K562 (cell line): ENCODE measurements at regions not wholly inside any gene's neighbourhood (a gene's known extent, or its start where the extent isn't known, plus 50 kb on each side); places are given as distances from the start of the nearest gene placed in this dataset.

Experiments
- ATAC-seq: fragments of 200-7000 bp; cut with Tn5 transposase; 3 replicates; pipeline ENCODE4 v1.9.1; 2020; ENCODE audit warnings: moderate library complexity
- BruUV-seq: library from RNA; stranded (reverse); fragments of 400-500 nt; replicated peaks from 2 replicates; lab custom pipeline; 2021; lab: Mats Ljungman, UMichigan
- CTCF ChIA-PET: fragments of 300-600 bp; formaldehyde crosslinking; extraction: SDS; loops from one replicate; lab custom pipeline; 2021; ENCODE audit warnings: low intra/inter-chr PET ratio; lab: Yijun Ruan, JAX
- POLR2A ChIA-PET: fragments of 300-600, 350-650 bp; sonication (Branson Sonifier 250); formaldehyde crosslinking; extraction: SDS; loops from one replicate; lab custom pipeline; 2021; ENCODE audit warnings: antibody characterized with exemption, inconsistent platforms; lab: Yijun Ruan, JAX
- DNase-seq, 4 experiments: peaks; one replicate each; pipeline versions ENCODE4 v3.0.0 to v3.0.0-alpha.2; 2011 to 2018; ENCODE audit warnings: low spot score in 3 of 4, mixed read lengths in 3 of 4; ENCODE audit errors: extremely low read depth in 1 of 4
- FAIRE-seq: peaks from 2 replicates; lab custom pipeline; 2011; peaks lifted over from hg19 to GRCh38; lab: Jason Lieb, UNC
- H2AFZ ChIP-seq: 2 replicates; pipeline ENCODE4 v1.6.0; 2011; ENCODE audit warnings: low read depth, low read length, control low read depth, inconsistent platforms
- H3K27ac ChIP-seq: fragments of 200-600 bp; 3 replicates; pipeline ENCODE4 v1.8.0; 2011; ENCODE audit warnings: low read depth, mild to moderate bottlenecking, control low read depth, inconsistent platforms, low read length, moderate library complexity, mixed read lengths; ENCODE audit errors: extremely low read depth
- H3K27me3 ChIP-seq, 2 experiments: fragments of 300-600 bp in 1 of 2; 2 replicates in 1 of 2; 3 replicates in 1 of 2; pipeline versions ENCODE4 v1.6.0 to v1.8.0; 2011; ENCODE audit warnings: inconsistent platforms in 2 of 2, low read length in 2 of 2, mild to moderate bottlenecking in 1 of 2, mixed read lengths in 1 of 2, moderate library complexity in 1 of 2; ENCODE audit not compliant: control insufficient read depth in 2 of 2, insufficient read depth in 2 of 2
- H3K36me3 ChIP-seq: fragments of 300-600 bp; 3 replicates; pipeline ENCODE4 v1.8.0; 2011; ENCODE audit warnings: mild to moderate bottlenecking, low read length, inconsistent platforms; ENCODE audit not compliant: control insufficient read depth, insufficient read depth
- H3K4me1 ChIP-seq, 2 experiments: fragments of 200-600 bp in 1 of 2; replicated peaks in 1 of 2; 2 replicates in 1 of 2; 3 replicates in 1 of 2; pipeline versions ENCODE4 v1.5.1 to v1.8.0; 2011; ENCODE audit warnings: inconsistent platforms in 2 of 2, low read length in 2 of 2, mild to moderate bottlenecking in 1 of 2, mixed read lengths in 1 of 2, moderate library complexity in 1 of 2; ENCODE audit not compliant: control insufficient read depth in 2 of 2, insufficient read depth in 2 of 2
- H3K4me2 ChIP-seq: 2 replicates; pipeline ENCODE4 v1.6.1; 2011; ENCODE audit warnings: low read length, control low read depth, inconsistent platforms, mixed read lengths; ENCODE audit not compliant: insufficient read depth
- H3K4me3 ChIP-seq: fragments of 200-600 bp; sonication (generic), shearing (Covaris generic); 2 replicates; pipeline ENCODE4 v1.5.1; 2016; ENCODE audit warnings: control low read depth, inconsistent platforms
- H3K79me2 ChIP-seq: fragments of 200-600 bp; 3 replicates; pipeline ENCODE4 v1.8.0; 2011; ENCODE audit warnings: low read length, inconsistent platforms; ENCODE audit not compliant: control insufficient read depth, insufficient read depth
- H3K9ac ChIP-seq, 2 experiments: 2 replicates each; pipeline versions ENCODE4 v1.6.0 to v1.6.1; 2011; ENCODE audit warnings: low read depth in 2 of 2, low read length in 2 of 2, control low read depth in 1 of 2, inconsistent platforms in 1 of 2, mild to moderate bottlenecking in 1 of 2, mixed read lengths in 1 of 2; ENCODE audit not compliant: insufficient read depth in 1 of 2
- H3K9me1 ChIP-seq: one replicate; pipeline ENCODE4 v1.6.0; 2011; ENCODE audit warnings: inconsistent platforms, mild to moderate bottlenecking, low read length, moderate library complexity; ENCODE audit not compliant: control insufficient read depth, insufficient read depth
- H3K9me3 ChIP-seq: replicated peaks from 2 replicates; pipeline ENCODE4 v1.5.1; 2011; ENCODE audit warnings: low read depth, low read length, inconsistent platforms; ENCODE audit not compliant: control insufficient read depth, insufficient read depth
- H4K20me1 ChIP-seq: replicated peaks from 2 replicates; pipeline ENCODE4 v1.6.1; 2011; ENCODE audit warnings: low read length, inconsistent platforms, mixed read lengths; ENCODE audit not compliant: control insufficient read depth, insufficient read depth
- CC2D1A ChIP-seq: fragments of 450-650 bp; IDR thresholded peaks from 2 replicates; pipeline ENCODE4 v1.6.1; 2017; ENCODE audit warnings: mild to moderate bottlenecking
- IRF2 ChIP-seq: sonication (generic); formaldehyde crosslinking; IDR thresholded peaks from 2 replicates; pipeline ENCODE4 v1.8.1; 2022; ENCODE audit warnings: mild to moderate bottlenecking, missing genetic modification reagents
- PCBP2 ChIP-seq: fragments of 200-400 bp; formaldehyde crosslinking; IDR thresholded peaks from 2 replicates; pipeline ENCODE4 v1.6.1; 2018; ENCODE audit warnings: low read length, low read depth, mild to moderate bottlenecking, moderate library complexity; ENCODE audit not compliant: poor library complexity, severe bottlenecking
- SMARCB1 ChIP-seq: IDR thresholded peaks from 2 replicates; pipeline ENCODE4 v1.6.1; 2011; ENCODE audit warnings: improper control_type of control experiment, low read depth; ENCODE audit not compliant: insufficient read length
- ZNF133 ChIP-seq: fragments of 250-450 bp; sonication (Bioruptor Pico); IDR thresholded peaks from 2 replicates; pipeline ENCODE4 v1.4.0; 2020; ENCODE audit warnings: mild to moderate bottlenecking
- WGBS: fragments of 100-300 bp; shearing (Covaris generic); methylation state at CpG from one replicate; pipeline ENCODE4 v1.1.6; 2016; ENCODE audit warnings: low coverage, mixed read lengths; ENCODE audit not compliant: insufficient coverage; ENCODE audit errors: missing lambda C conversion rate; 5-methylcytosine and 5-hydroxymethylcytosine counted together
- in situ Hi-C: fragments of 300-500 bp; cut with MboI; formaldehyde crosslinking; loops from 4 replicates; pipeline ENCODE4 v1.15.0; 2018; ENCODE audit warnings: inconsistent platforms, mixed read lengths
- intact Hi-C: fragments of 100-400 bp; cut with micrococcal nuclease; formaldehyde crosslinking; loops from 2 replicates; pipeline ENCODE4 v1.14.2; 2022
- TF ChIP-seq, protein P1 (sequence below): sonication (generic); formaldehyde crosslinking; IDR thresholded peaks from 2 replicates; pipeline ENCODE4 v1.8.0; 2022; ENCODE audit warnings: missing genetic modification reagents, mild to moderate bottlenecking, borderline replicate concordance
- TF ChIP-seq, protein P2 (sequence below): fragments of 250-450 bp; sonication (Bioruptor Pico); IDR thresholded peaks from 2 replicates; pipeline ENCODE4 v1.8.0; 2021; ENCODE audit warnings: moderate library complexity, mild to moderate bottlenecking, inconsistent platforms
- TF ChIP-seq, protein P3 (sequence below), 3 experiments: fragments of 200-800 bp in 1 of 3; sonication (Bioruptor generic) in 1 of 3; sonication (generic) in 1 of 3; formaldehyde crosslinking in 1 of 3; IDR thresholded peaks; 2 replicates each; pipeline versions ENCODE4 v1.6.1 to v1.8.0; 2016 to 2022; ENCODE audit warnings: mild to moderate bottlenecking in 2 of 3, missing compliant biosample characterization in 2 of 3, missing genetic modification characterization in 2 of 3, missing genetic modification reagents in 1 of 3
- TF ChIP-seq, protein P4 (sequence below), 2 experiments: fragments of 450-650 bp; formaldehyde crosslinking in 1 of 2; IDR thresholded peaks; 2 replicates each; pipeline versions ENCODE4 v1.4.0 to v1.6.1; 2014 to 2020; ENCODE audit warnings: mild to moderate bottlenecking in 2 of 2, borderline replicate concordance in 1 of 2, low read depth in 1 of 2
- TF ChIP-seq, protein P5 (sequence below): fragments of 450-650 bp; IDR thresholded peaks from 2 replicates; pipeline ENCODE4 v1.6.1; 2016; ENCODE audit warnings: borderline replicate concordance

DNA sequence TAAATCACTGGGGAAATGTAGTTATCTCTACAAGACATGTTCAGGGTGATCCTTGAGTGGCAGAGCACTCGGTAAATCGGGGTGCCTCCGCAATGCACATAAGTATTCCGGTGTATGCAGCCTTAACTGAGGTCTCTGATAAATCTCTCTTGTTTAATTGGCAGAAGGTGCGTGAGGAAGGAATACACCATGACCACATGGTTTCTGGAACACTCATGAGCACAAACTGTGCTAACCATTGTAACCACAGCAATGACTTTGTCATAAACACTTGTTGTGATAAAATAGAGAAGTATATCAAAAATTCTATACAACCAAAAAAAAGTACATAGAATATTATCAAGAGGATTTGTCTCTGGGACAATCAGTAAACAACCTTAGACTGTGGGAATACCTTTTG, 146.8 kb upstream of the DIO2 start:
- H3K79me2 ChIP-seq: no peaks in the 10 kb centered on the region
- no peak overlapping the region for H3K4me3 ChIP-seq
- H3K4me1 ChIP-seq: no peaks in the 10 kb centered on the region
- no peak overlapping the region for H3K27ac ChIP-seq
- intact Hi-C loops: no loop called here
- TF ChIP-seq, protein P1, sequence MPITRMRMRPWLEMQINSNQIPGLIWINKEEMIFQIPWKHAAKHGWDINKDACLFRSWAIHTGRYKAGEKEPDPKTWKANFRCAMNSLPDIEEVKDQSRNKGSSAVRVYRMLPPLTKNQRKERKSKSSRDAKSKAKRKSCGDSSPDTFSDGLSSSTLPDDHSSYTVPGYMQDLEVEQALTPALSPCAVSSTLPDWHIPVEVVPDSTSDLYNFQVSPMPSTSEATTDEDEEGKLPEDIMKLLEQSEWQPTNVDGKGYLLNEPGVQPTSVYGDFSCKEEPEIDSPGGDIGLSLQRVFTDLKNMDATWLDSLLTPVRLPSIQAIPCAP: no peak
- no peak for TF ChIP-seq SMARCB1
- TF ChIP-seq PCBP2: no peak
- TF ChIP-seq ZNF133 (CRISPR knock-in tag): no peak
- TF ChIP-seq, protein P2, sequence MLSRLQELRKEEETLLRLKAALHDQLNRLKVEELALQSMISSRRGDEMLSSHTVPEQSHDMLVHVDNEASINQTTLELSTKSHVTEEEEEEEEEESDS (CRISPR knock-in tag): no peak
- TF ChIP-seq CC2D1A: no peak
- TF ChIP-seq, protein P3, sequence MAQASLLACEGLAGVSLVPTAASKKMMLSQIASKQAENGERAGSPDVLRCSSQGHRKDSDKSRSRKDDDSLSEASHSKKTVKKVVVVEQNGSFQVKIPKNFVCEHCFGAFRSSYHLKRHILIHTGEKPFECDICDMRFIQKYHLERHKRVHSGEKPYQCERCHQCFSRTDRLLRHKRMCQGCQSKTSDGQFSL (CRISPR knock-in tag; IDR thresholded peaks at IDR 0.05): no peak
- TF ChIP-seq, protein P3 (tag; IDR thresholded peaks at IDR 0.05): no peak
- TF ChIP-seq, protein P4, sequence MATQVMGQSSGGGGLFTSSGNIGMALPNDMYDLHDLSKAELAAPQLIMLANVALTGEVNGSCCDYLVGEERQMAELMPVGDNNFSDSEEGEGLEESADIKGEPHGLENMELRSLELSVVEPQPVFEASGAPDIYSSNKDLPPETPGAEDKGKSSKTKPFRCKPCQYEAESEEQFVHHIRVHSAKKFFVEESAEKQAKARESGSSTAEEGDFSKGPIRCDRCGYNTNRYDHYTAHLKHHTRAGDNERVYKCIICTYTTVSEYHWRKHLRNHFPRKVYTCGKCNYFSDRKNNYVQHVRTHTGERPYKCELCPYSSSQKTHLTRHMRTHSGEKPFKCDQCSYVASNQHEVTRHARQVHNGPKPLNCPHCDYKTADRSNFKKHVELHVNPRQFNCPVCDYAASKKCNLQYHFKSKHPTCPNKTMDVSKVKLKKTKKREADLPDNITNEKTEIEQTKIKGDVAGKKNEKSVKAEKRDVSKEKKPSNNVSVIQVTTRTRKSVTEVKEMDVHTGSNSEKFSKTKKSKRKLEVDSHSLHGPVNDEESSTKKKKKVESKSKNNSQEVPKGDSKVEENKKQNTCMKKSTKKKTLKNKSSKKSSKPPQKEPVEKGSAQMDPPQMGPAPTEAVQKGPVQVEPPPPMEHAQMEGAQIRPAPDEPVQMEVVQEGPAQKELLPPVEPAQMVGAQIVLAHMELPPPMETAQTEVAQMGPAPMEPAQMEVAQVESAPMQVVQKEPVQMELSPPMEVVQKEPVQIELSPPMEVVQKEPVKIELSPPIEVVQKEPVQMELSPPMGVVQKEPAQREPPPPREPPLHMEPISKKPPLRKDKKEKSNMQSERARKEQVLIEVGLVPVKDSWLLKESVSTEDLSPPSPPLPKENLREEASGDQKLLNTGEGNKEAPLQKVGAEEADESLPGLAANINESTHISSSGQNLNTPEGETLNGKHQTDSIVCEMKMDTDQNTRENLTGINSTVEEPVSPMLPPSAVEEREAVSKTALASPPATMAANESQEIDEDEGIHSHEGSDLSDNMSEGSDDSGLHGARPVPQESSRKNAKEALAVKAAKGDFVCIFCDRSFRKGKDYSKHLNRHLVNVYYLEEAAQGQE (IDR thresholded peaks at IDR 0.05; ENCODE audit: borderline replicate concordance): no peak
- TF ChIP-seq, protein P4 (CRISPR knock-in tag; IDR thresholded peaks at IDR 0.05; ENCODE audit: low read depth): no peak
- TF ChIP-seq, protein P5, sequence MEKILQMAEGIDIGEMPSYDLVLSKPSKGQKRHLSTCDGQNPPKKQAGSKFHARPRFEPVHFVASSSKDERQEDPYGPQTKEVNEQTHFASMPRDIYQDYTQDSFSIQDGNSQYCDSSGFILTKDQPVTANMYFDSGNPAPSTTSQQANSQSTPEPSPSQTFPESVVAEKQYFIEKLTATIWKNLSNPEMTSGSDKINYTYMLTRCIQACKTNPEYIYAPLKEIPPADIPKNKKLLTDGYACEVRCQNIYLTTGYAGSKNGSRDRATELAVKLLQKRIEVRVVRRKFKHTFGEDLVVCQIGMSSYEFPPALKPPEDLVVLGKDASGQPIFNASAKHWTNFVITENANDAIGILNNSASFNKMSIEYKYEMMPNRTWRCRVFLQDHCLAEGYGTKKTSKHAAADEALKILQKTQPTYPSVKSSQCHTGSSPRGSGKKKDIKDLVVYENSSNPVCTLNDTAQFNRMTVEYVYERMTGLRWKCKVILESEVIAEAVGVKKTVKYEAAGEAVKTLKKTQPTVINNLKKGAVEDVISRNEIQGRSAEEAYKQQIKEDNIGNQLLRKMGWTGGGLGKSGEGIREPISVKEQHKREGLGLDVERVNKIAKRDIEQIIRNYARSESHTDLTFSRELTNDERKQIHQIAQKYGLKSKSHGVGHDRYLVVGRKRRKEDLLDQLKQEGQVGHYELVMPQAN: no peak
- no peak for TF ChIP-seq IRF2 (CRISPR knock-in tag)
- TF ChIP-seq, all 486 proteins: peak for 0
- no peak overlapping the region for H2AFZ ChIP-seq
- H3K36me3 ChIP-seq: no peaks in the 10 kb centered on the region
- no peaks in the 10 kb centered on the region for H3K9me1 ChIP-seq
- H3K4me2 ChIP-seq: no peak overlapping the region
- H3K9ac ChIP-seq: no peak overlapping the region
- no peaks in the 10 kb centered on the region for H4K20me1 ChIP-seq
- WGBS: 0% methylated on average over 5 of the region's 5 CpGs
- BruUV-seq: no TSS peak
- ATAC-seq: no peak
- in situ Hi-C loops: no loop called here
- FAIRE-seq: no peak
- no peaks in the 10 kb centered on the region for H3K27me3 ChIP-seq
- H3K9me3 ChIP-seq: no peaks in the 10 kb centered on the region
- DNase-seq: no peak
- CTCF ChIA-PET: no interaction called here
- POLR2A ChIA-PET: no interaction called here
